ENCODE measurements at regions not wholly inside any gene's neighbourhood (a gene's known extent, or its start where the extent isn't known, plus 50 kb on each side); places are given as distances from the start of the nearest gene placed in this dataset.

- no peak for TF ChIP-seq KAT7 (CRISPR knock-in tag; IDR thresholded peaks at IDR 0.05; ENCODE audit: borderline replicate concordance)
- TF ChIP-seq, protein P1, sequence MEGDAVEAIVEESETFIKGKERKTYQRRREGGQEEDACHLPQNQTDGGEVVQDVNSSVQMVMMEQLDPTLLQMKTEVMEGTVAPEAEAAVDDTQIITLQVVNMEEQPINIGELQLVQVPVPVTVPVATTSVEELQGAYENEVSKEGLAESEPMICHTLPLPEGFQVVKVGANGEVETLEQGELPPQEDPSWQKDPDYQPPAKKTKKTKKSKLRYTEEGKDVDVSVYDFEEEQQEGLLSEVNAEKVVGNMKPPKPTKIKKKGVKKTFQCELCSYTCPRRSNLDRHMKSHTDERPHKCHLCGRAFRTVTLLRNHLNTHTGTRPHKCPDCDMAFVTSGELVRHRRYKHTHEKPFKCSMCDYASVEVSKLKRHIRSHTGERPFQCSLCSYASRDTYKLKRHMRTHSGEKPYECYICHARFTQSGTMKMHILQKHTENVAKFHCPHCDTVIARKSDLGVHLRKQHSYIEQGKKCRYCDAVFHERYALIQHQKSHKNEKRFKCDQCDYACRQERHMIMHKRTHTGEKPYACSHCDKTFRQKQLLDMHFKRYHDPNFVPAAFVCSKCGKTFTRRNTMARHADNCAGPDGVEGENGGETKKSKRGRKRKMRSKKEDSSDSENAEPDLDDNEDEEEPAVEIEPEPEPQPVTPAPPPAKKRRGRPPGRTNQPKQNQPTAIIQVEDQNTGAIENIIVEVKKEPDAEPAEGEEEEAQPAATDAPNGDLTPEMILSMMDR (IDR thresholded peaks at IDR 0.05), result no peak
- TF ChIP-seq ZNF416 (CRISPR knock-in tag; IDR thresholded peaks at IDR 0.05), result no peak
- TF ChIP-seq USF2 (CRISPR knock-in tag; IDR thresholded peaks at IDR 0.05), result no peak
- TF ChIP-seq, protein P2, sequence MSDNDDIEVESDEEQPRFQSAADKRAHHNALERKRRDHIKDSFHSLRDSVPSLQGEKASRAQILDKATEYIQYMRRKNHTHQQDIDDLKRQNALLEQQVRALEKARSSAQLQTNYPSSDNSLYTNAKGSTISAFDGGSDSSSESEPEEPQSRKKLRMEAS (CRISPR knock-in tag; IDR thresholded peaks at IDR 0.05), result no peak
- TF ChIP-seq TEAD1 (CRISPR knock-in tag; IDR thresholded peaks at IDR 0.05), result no peak
- TF ChIP-seq SMAD3 (CRISPR knock-in tag; IDR thresholded peaks at IDR 0.05; ENCODE audit: borderline replicate concordance), result no peak
- TF ChIP-seq PREB (CRISPR knock-in tag; IDR thresholded peaks at IDR 0.05; ENCODE audit: borderline replicate concordance), result no peak
- TF ChIP-seq GRHL2 (CRISPR knock-in tag; IDR thresholded peaks at IDR 0.05; ENCODE audit: insufficient replicate concordance, severe bottlenecking), result no peak
- no peak for TF ChIP-seq SP1 (CRISPR knock-in tag; conservative IDR thresholded peaks at IDR 0.05)
- no peak for TF ChIP-seq ZNF423 (CRISPR knock-in tag; IDR thresholded peaks at IDR 0.05)
- TF ChIP-seq FOXJ3 (CRISPR knock-in tag; IDR thresholded peaks at IDR 0.05; ENCODE audit: borderline replicate concordance), result no peak
- TF ChIP-seq NFATC4 (CRISPR knock-in tag; IDR thresholded peaks at IDR 0.05), result no peak
Observed at GRCh38 chr6:14258117-14258516, 140.5 kb downstream of the CD83 start.
